ENCODE measurements at regions not wholly inside any gene's neighbourhood (a gene's known extent, or its start where the extent isn't known, plus 50 kb on each side); places are given as distances from the start of the nearest gene placed in this dataset.

- no peak for DNase-seq (ENCODE audit: low read depth)
- H3K4me3 ChIP-seq (ENCODE audit: control insufficient read depth, low read depth, low read length) = no peak overlapping the region
- TF ChIP-seq CTCF (conservative IDR thresholded peaks at IDR 0.05; ENCODE audit: control insufficient read depth, insufficient read depth, low read depth, low read length) = no peak
These were observed 170.7 kb upstream of the KITLG start for GRCh38 chr12:88750867-88751543.

GRCh38 chr12:88746386-88746785 is 166.1 kb upstream of the KITLG start:
- no peak overlapping the region for H3K4me3 ChIP-seq (ENCODE audit: control insufficient read depth, low read depth, low read length)
- no peak for DNase-seq (ENCODE audit: low read depth)
- no peak for TF ChIP-seq CTCF (conservative IDR thresholded peaks at IDR 0.05; ENCODE audit: control insufficient read depth, insufficient read depth, low read depth, low read length)

- TF ChIP-seq CTCF (conservative IDR thresholded peaks at IDR 0.05; ENCODE audit: control insufficient read depth, insufficient read depth, low read depth, low read length) = no peak
- no peak overlapping the region for H3K4me3 ChIP-seq (ENCODE audit: control insufficient read depth, low read depth, low read length)
- no peak for DNase-seq (ENCODE audit: low read depth)
These were observed 163.8 kb upstream of the KITLG start for GRCh38 chr12:88743946-88744685.

- DNase-seq (ENCODE audit: low read depth) = no peak
- no peak for TF ChIP-seq CTCF (conservative IDR thresholded peaks at IDR 0.05; ENCODE audit: control insufficient read depth, insufficient read depth, low read depth, low read length)
- no peak overlapping the region for H3K4me3 ChIP-seq (ENCODE audit: control insufficient read depth, low read depth, low read length)
These were observed 157.7 kb upstream of the KITLG start for GRCh38 chr12:88737838-88738472.

GRCh38 chr12:88736031-88736430 is 155.8 kb upstream of the KITLG start:
- no peak overlapping the region for H3K4me3 ChIP-seq (ENCODE audit: control insufficient read depth, low read depth, low read length)
- no peak for DNase-seq (ENCODE audit: low read depth)
- no peak for TF ChIP-seq CTCF (conservative IDR thresholded peaks at IDR 0.05; ENCODE audit: control insufficient read depth, insufficient read depth, low read depth, low read length)

- no peak overlapping the region for H3K4me3 ChIP-seq (ENCODE audit: control insufficient read depth, low read depth, low read length)
- TF ChIP-seq CTCF (conservative IDR thresholded peaks at IDR 0.05; ENCODE audit: control insufficient read depth, insufficient read depth, low read depth, low read length) = no peak
- DNase-seq (ENCODE audit: low read depth) = no peak
These were observed 152.7 kb upstream of the KITLG start for GRCh38 chr12:88733008-88733407.

All from fibroblast of mammary gland (primary cell).